ENCODE measurements at regions not wholly inside any gene's neighbourhood (a gene's known extent, or its start where the extent isn't known, plus 50 kb on each side); places are given as distances from the start of the nearest gene placed in this dataset.

DNA sequence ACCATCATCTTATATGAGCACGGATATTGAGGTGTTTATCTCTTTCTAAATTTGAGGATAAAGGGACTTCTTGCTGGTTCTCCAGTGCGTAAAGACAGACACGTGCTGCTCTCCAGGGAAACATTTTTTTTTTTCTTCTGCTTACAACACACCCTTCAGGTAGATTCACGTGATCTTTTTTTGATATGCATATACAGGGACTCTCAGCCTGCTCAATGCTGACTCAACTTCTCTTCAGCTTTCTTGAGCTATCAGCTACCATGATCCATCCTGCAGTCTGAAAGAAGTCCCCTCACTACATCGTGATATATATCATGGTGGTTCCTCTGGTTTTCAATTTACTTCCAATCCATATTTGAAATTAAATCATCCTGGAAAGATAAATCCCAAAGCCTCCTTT, 87.1 kb upstream of the SLITRK3 start:
- ATAC-seq (peak; percentile 73), DNase-seq (ENCODE audit: low spot score) (no peak)
- Mint-ChIP-seq H3K4me1 (peaks cover 15% of the 10 kb centered on the region), H3K27ac (no peak overlapping the region), H3K9me3 (no peaks in the 10 kb centered on the region), H3K36me3 (no peaks in the 10 kb centered on the region), H3K4me3 (no peak overlapping the region), H3K27me3 (ENCODE audit: low read depth) (no peaks in the 10 kb centered on the region)
- ChIA-PET CTCF (no interaction called here), POLR2A (no interaction called here)
- TF ChIP-seq TP53 (CRISPR knock-in tag; IDR thresholded peaks at IDR 0.05): no peak
- TF ChIP-seq, protein P1, sequence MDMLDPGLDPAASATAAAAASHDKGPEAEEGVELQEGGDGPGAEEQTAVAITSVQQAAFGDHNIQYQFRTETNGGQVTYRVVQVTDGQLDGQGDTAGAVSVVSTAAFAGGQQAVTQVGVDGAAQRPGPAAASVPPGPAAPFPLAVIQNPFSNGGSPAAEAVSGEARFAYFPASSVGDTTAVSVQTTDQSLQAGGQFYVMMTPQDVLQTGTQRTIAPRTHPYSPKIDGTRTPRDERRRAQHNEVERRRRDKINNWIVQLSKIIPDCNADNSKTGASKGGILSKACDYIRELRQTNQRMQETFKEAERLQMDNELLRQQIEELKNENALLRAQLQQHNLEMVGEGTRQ (CRISPR knock-in tag; IDR thresholded peaks at IDR 0.05): peak; percentile 9; the same call in 1 of the 2 replicates

DNA sequence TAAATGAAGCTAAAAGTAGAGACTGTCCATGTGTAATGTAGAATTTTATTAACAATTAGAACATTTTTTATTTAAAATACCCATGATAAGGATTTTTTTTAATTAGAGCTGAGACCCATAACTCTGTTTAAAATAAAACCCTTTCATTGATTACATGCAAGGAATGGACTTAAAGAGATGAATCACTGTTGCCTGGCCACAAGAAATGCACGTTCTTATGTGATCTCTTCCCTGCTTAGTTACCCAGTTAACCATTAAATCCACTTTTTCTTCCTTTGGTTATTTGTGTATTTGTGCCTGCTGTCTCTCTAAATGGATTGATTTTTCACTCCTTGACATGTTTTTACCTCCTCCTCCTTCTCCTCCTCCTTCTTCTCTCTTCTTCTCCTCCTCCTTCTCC, 83.3 kb upstream of the SLITRK3 start:
- Mint-ChIP-seq H3K27me3 (ENCODE audit: low read depth) (no peaks in the 10 kb centered on the region), H3K36me3 (no peaks in the 10 kb centered on the region), H3K4me3 (no peak overlapping the region), H3K9me3 (peaks cover 12% of the 10 kb centered on the region), H3K27ac (no peak overlapping the region), H3K4me1 (peaks cover 12% of the 10 kb centered on the region)
- ChIA-PET POLR2A (no interaction called here), CTCF (no interaction called here)
- no peak for DNase-seq (ENCODE audit: low spot score)
- TF ChIP-seq ZNF232 (CRISPR knock-in tag; IDR thresholded peaks at IDR 0.05) (no peak), ZNF671 (CRISPR knock-in tag; IDR thresholded peaks at IDR 0.05) (no peak)
- no peak for ATAC-seq

- Mint-ChIP-seq H3K27me3 (ENCODE audit: low read depth) (no peaks in the 10 kb centered on the region), H3K9me3 (peaks cover 12% of the 10 kb centered on the region), H3K36me3 (no peaks in the 10 kb centered on the region), H3K27ac (no peak overlapping the region), H3K4me3 (no peak overlapping the region), H3K4me1 (no peaks in the 10 kb centered on the region)
- CTCF ChIA-PET: no interaction called here
- DNase-seq (ENCODE audit: low spot score) (no peak), ATAC-seq (no peak)
- TF ChIP-seq, protein P2, sequence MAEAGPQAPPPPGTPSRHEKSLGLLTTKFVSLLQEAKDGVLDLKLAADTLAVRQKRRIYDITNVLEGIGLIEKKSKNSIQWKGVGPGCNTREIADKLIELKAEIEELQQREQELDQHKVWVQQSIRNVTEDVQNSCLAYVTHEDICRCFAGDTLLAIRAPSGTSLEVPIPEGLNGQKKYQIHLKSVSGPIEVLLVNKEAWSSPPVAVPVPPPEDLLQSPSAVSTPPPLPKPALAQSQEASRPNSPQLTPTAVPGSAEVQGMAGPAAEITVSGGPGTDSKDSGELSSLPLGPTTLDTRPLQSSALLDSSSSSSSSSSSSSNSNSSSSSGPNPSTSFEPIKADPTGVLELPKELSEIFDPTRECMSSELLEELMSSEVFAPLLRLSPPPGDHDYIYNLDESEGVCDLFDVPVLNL (CRISPR knock-in tag; IDR thresholded peaks at IDR 0.05; ENCODE audit: borderline replicate concordance, low read depth): no peak
- no peak for TF ChIP-seq TEAD1 (CRISPR knock-in tag; IDR thresholded peaks at IDR 0.05)
- POLR2A ChIA-PET: no interaction called here
Measured at GRCh38 chr3:165273411-165273810, 77.2 kb upstream of the SLITRK3 start.

GRCh38 chr3:165259541-165260193, 63.5 kb upstream of the SLITRK3 start:
- no peaks in the 10 kb centered on the region for H3K27me3 Mint-ChIP-seq (ENCODE audit: low read depth)
- H3K36me3 Mint-ChIP-seq: no peaks in the 10 kb centered on the region
- 0 out of 2 replicates have a peak overlapping the region, but pooled peaks have one; percentile 28 for H3K27ac Mint-ChIP-seq
- POLR2A ChIA-PET: no interaction called here
- H3K4me1 Mint-ChIP-seq: peaks cover 7% of the 10 kb centered on the region
- ATAC-seq (peak; percentile 51; the same call in 1 of the 2 replicates), DNase-seq (ENCODE audit: low spot score) (no peak)
- H3K9me3 Mint-ChIP-seq: no peaks in the 10 kb centered on the region
- CTCF ChIA-PET: interaction anchor here (0.6 to 2.7 kb wide), 3 partner anchors 38 to 66 kb away, joined by 3 to 12 read pairs (median 3); no protein-coding TSS in a partner anchor
- no peak for TF ChIP-seq GRHL2 (CRISPR knock-in tag; IDR thresholded peaks at IDR 0.05; ENCODE audit: insufficient replicate concordance, severe bottlenecking)
- no peak overlapping the region for H3K4me3 Mint-ChIP-seq

DNA sequence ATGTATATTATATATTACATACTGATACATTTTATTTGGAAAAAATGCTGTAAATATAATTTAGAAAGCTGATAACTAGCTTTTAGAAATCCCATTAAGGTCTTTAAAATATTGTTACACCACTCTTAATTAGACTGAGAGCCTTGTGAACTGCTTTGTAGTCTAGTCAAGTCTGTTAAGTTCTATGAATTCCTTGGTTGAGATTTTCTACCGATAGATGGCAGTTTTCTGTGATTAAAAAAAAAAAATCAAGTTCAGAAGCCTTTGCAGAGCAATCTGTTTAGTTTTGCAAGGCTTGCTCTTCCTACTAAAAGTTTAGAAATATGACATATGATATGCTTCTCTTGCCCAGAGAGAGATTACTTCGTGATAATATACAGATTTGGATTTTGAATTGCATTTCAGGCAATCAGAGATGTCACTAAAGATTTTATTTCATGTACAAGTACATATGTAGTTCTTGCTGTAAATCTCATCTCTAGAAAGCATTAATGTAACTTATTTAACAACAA, 60.4 kb upstream of the SLITRK3 start:
- Mint-ChIP-seq H3K9me3 (peaks cover 4% of the 10 kb centered on the region; the same call in 1 of the 2 replicates), H3K27ac (no peak overlapping the region), H3K36me3 (no peaks in the 10 kb centered on the region), H3K4me1 (peaks cover 7% of the 10 kb centered on the region), H3K4me3 (no peak overlapping the region), H3K27me3 (ENCODE audit: low read depth) (no peaks in the 10 kb centered on the region)
- ATAC-seq (no peak), DNase-seq (ENCODE audit: low spot score) (no peak)
- POLR2A ChIA-PET: no interaction called here
- CTCF ChIA-PET: interaction anchor here (0.8 kb wide), 1 partner anchor 11 kb away, joined by 3 read pairs; no protein-coding TSS in a partner anchor
- TF ChIP-seq IRF2 (CRISPR knock-in tag; IDR thresholded peaks at IDR 0.05; ENCODE audit: borderline replicate concordance, low read depth) (no peak), SMAD3 (CRISPR knock-in tag; IDR thresholded peaks at IDR 0.05; ENCODE audit: borderline replicate concordance) (no peak), ZNF671 (CRISPR knock-in tag; IDR thresholded peaks at IDR 0.05) (no peak), ZNF281 (CRISPR knock-in tag; IDR thresholded peaks at IDR 0.05) (no peak)
- TF ChIP-seq, protein P3, sequence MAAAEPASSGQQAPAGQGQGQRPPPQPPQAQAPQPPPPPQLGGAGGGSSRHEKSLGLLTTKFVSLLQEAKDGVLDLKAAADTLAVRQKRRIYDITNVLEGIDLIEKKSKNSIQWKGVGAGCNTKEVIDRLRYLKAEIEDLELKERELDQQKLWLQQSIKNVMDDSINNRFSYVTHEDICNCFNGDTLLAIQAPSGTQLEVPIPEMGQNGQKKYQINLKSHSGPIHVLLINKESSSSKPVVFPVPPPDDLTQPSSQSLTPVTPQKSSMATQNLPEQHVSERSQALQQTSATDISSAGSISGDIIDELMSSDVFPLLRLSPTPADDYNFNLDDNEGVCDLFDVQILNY (CRISPR knock-in tag; IDR thresholded peaks at IDR 0.05): no peak
- TF ChIP-seq, protein P4, sequence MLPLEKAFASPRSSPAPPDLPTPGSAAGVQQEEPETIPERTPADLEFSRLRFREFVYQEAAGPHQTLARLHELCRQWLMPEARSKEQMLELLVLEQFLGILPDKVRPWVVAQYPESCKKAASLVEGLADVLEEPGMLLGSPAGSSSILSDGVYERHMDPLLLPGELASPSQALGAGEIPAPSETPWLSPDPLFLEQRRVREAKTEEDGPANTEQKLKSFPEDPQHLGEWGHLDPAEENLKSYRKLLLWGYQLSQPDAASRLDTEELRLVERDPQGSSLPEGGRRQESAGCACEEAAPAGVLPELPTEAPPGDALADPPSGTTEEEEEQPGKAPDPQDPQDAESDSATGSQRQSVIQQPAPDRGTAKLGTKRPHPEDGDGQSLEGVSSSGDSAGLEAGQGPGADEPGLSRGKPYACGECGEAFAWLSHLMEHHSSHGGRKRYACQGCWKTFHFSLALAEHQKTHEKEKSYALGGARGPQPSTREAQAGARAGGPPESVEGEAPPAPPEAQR (CRISPR knock-in tag; IDR thresholded peaks at IDR 0.05): no peak

Measured in WTC11 (cell line).